H1 (cell line): ENCODE measurements at regions not wholly inside any gene's neighbourhood (a gene's known extent, or its start where the extent isn't known, plus 50 kb on each side); places are given as distances from the start of the nearest gene placed in this dataset.

Experiments
- CTCF ChIA-PET: fragments of 300-600 bp; sonication (Branson Sonifier 250); formaldehyde crosslinking; loops from one replicate; lab custom pipeline; 2021; ENCODE audit not compliant: partially characterized antibody; lab: Charles Lee
- POLR2A ChIA-PET: fragments of 300-600 bp; sonication (Branson Sonifier 250); formaldehyde crosslinking; loops from one replicate; lab custom pipeline; 2021; ENCODE audit warnings: inconsistent platforms; ENCODE audit not compliant: partially characterized antibody; lab: Charles Lee
- DNase-seq, 2 experiments: peaks; one replicate each; pipeline versions ENCODE4 v3.0.0 to v3.0.0-alpha.2; 2010 to 2022; ENCODE audit warnings: low spot score in 2 of 2, low read depth in 1 of 2, mixed read lengths in 1 of 2
- FAIRE-seq: peaks from 2 replicates; lab custom pipeline; 2011; peaks lifted over from hg19 to GRCh38; lab: Jason Lieb, UNC
- H2AFZ ChIP-seq: 2 replicates; pipeline ENCODE4 v1.8.1; 2012; ENCODE audit warnings: low read length, inconsistent platforms
- H2AK5ac ChIP-seq: 2 replicates; pipeline ENCODE4 v1.6.1; 2013; ENCODE audit warnings: low read depth, low read length
- H2BK120ac ChIP-seq: replicated peaks from 2 replicates; pipeline ENCODE3; 2013; ENCODE audit warnings: low read depth, low read length, inconsistent platforms
- H2BK12ac ChIP-seq: 2 replicates; pipeline ENCODE4 v1.6.1; 2013; ENCODE audit warnings: low read depth, low read length
- H2BK15ac ChIP-seq: 2 replicates; pipeline ENCODE4 v1.6.1; 2013; ENCODE audit warnings: low read length
- H2BK20ac ChIP-seq: 2 replicates; pipeline ENCODE4 v1.6.1; 2013; ENCODE audit warnings: low read length
- H2BK5ac ChIP-seq: 2 replicates; pipeline ENCODE4 v1.6.1; 2013; ENCODE audit warnings: low read depth, low read length
- H3K14ac ChIP-seq: 2 replicates; pipeline ENCODE4 v1.6.1; 2013; ENCODE audit warnings: inconsistent platforms; ENCODE audit not compliant: insufficient read length
- H3K18ac ChIP-seq: 2 replicates; pipeline ENCODE4 v1.6.1; 2013; ENCODE audit warnings: low read length; ENCODE audit errors: extremely low read depth
- H3K23ac ChIP-seq: 2 replicates; pipeline ENCODE4 v1.6.1; 2013; ENCODE audit warnings: inconsistent platforms; ENCODE audit not compliant: insufficient read length
- H3K23me2 ChIP-seq: 2 replicates; pipeline ENCODE4 v1.6.1; 2013; ENCODE audit warnings: low read depth, low read length
- H3K27ac ChIP-seq: 2 replicates; pipeline ENCODE4 v1.6.1; 2011; ENCODE audit warnings: low read depth, low read length, inconsistent platforms
- H3K27me3 ChIP-seq, 4 experiments: replicated peaks in 1 of 4; 1 replicate in 1 of 4; 2 replicates in 3 of 4; pipeline versions ENCODE4 v1.6.1 to v1.8.1; 2011 to 2013; ENCODE audit warnings: low read length in 3 of 4, mild to moderate bottlenecking in 3 of 4, inconsistent platforms in 2 of 4, mixed read lengths in 2 of 4, moderate library complexity in 1 of 4; ENCODE audit not compliant: control insufficient read depth in 3 of 4, insufficient read depth in 3 of 4; ENCODE audit errors: extremely low read depth in 1 of 4
- H3K36me3 ChIP-seq, 4 experiments: 2 replicates each; pipeline versions ENCODE4 v1.6.1 to v1.8.1; 2011 to 2013; ENCODE audit warnings: mild to moderate bottlenecking in 4 of 4, low read length in 3 of 4, moderate library complexity in 2 of 4, control low read depth in 1 of 4, inconsistent platforms in 1 of 4; ENCODE audit not compliant: insufficient read depth in 4 of 4, control insufficient read depth in 2 of 4
- H3K4ac ChIP-seq: replicated peaks from 2 replicates; pipeline ENCODE3; 2013; ENCODE audit warnings: low read length, low read depth, mixed read lengths, inconsistent platforms; ENCODE audit not compliant: insufficient read length
- H3K4me1 ChIP-seq, 4 experiments: replicated peaks in 1 of 4; 1 replicate in 1 of 4; 2 replicates in 3 of 4; pipeline versions ENCODE4 v1.6.1 to v1.8.1; 2011 to 2013; ENCODE audit warnings: low read length in 3 of 4, inconsistent platforms in 2 of 4, mixed read lengths in 1 of 4; ENCODE audit not compliant: insufficient read depth in 4 of 4, control insufficient read depth in 3 of 4
- H3K4me2 ChIP-seq, 2 experiments: 2 replicates each; pipeline versions ENCODE4 v1.6.1 to v1.8.1; 2011 to 2013; ENCODE audit warnings: low read depth in 2 of 2, low read length in 2 of 2, control low read depth in 1 of 2, inconsistent platforms in 1 of 2, mild to moderate bottlenecking in 1 of 2; ENCODE audit not compliant: insufficient read depth in 1 of 2
- H3K4me3 ChIP-seq, 4 experiments: fragments of 200-600, 300-600 bp in 1 of 4; sonication (generic), shearing (Covaris generic), sonication (Bioruptor Twin) in 1 of 4; 2 replicates each; pipeline versions ENCODE4 v1.5.1 to v1.8.1; 2011 to 2016; ENCODE audit warnings: low read length in 4 of 4, low read depth in 3 of 4, control low read depth in 2 of 4, inconsistent platforms in 2 of 4, mild to moderate bottlenecking in 2 of 4, mixed read lengths in 1 of 4, moderate library complexity in 1 of 4; ENCODE audit not compliant: insufficient read depth in 2 of 4; ENCODE audit errors: extremely low read depth in 1 of 4
- H3K56ac ChIP-seq: replicated peaks from 2 replicates; pipeline ENCODE3; 2013; ENCODE audit warnings: low read depth, mild to moderate bottlenecking, mixed read lengths, low read length, inconsistent platforms; ENCODE audit not compliant: insufficient read length
- H3K79me1 ChIP-seq: 2 replicates; pipeline ENCODE4 v1.6.1; 2013; ENCODE audit warnings: low read depth, low read length, control low read depth
- H3K79me2 ChIP-seq, 2 experiments: 2 replicates each; pipeline versions ENCODE4 v1.6.1 to v1.8.1; 2012 to 2013; ENCODE audit warnings: low read length in 2 of 2, mild to moderate bottlenecking in 2 of 2, inconsistent platforms in 1 of 2; ENCODE audit not compliant: insufficient read depth in 2 of 2, control insufficient read depth in 1 of 2
- H3K9ac ChIP-seq, 4 experiments: replicated peaks in 1 of 4; 1 replicate in 1 of 4; 2 replicates in 3 of 4; pipeline versions ENCODE4 v1.6.1 to v1.8.1; 2011 to 2013; ENCODE audit warnings: low read depth in 3 of 4, low read length in 3 of 4, control low read depth in 2 of 4, mild to moderate bottlenecking in 2 of 4, moderate library complexity in 2 of 4, inconsistent platforms in 1 of 4; ENCODE audit errors: extremely low read depth in 1 of 4
- H3K9me3 ChIP-seq, 2 experiments: 2 replicates each; pipeline versions ENCODE4 v1.6.1 to v1.8.1; 2012 to 2013; ENCODE audit warnings: mild to moderate bottlenecking in 2 of 2, moderate library complexity in 2 of 2, control low read depth in 1 of 2, inconsistent platforms in 1 of 2, low read depth in 1 of 2, low read length in 1 of 2, mixed read lengths in 1 of 2; ENCODE audit not compliant: insufficient read depth in 2 of 2
- H4K20me1 ChIP-seq, 2 experiments: replicated peaks in 1 of 2; 2 replicates each; pipeline versions ENCODE3 to v1.8.1; 2011 to 2013; ENCODE audit warnings: inconsistent platforms in 2 of 2, low read length in 2 of 2, mild to moderate bottlenecking in 1 of 2; ENCODE audit not compliant: insufficient read depth in 2 of 2, control insufficient read depth in 1 of 2
- H4K5ac ChIP-seq: 2 replicates; pipeline ENCODE4 v1.6.1; 2013; ENCODE audit warnings: low read length, low read depth, mixed read lengths, inconsistent platforms; ENCODE audit not compliant: insufficient read length
- H4K8ac ChIP-seq: 2 replicates; pipeline ENCODE4 v1.8.0; 2013; ENCODE audit warnings: mild to moderate bottlenecking, moderate library complexity, low read length, inconsistent platforms; ENCODE audit not compliant: insufficient read depth; ENCODE audit errors: extremely low read depth
- H4K91ac ChIP-seq: replicated peaks from 2 replicates; pipeline ENCODE3; 2013; ENCODE audit warnings: low read length, mixed read lengths, inconsistent platforms; ENCODE audit not compliant: insufficient read length
- ASH2L ChIP-seq: fragments of 200-600, 300-600 bp; sonication (generic); IDR thresholded peaks from one replicate; pipeline ENCODE4 v1.7.1; 2017; ENCODE audit warnings: low read length
- BCL11A ChIP-seq, 2 experiments: IDR thresholded peaks; one replicate each; pipeline ENCODE4 v1.6.1; 2011; ENCODE audit warnings: low read depth in 2 of 2, low read length in 2 of 2, mild to moderate bottlenecking in 2 of 2
- CREB1 ChIP-seq: IDR thresholded peaks from 2 replicates; pipeline ENCODE4 v1.6.1; 2012; ENCODE audit warnings: inconsistent platforms
- MAFK ChIP-seq: IDR thresholded peaks from 2 replicates; pipeline ENCODE4 v1.6.1; 2012; ENCODE audit warnings: low read depth, mild to moderate bottlenecking, improper control_type of control experiment, low read length
- POLR2AphosphoS5 ChIP-seq: IDR thresholded peaks from 2 replicates; pipeline ENCODE4 v1.6.1; 2011; ENCODE audit warnings: low read depth, low read length
- RAD21 ChIP-seq, 2 experiments: IDR thresholded peaks in 1 of 2; conservative IDR thresholded peaks in 1 of 2; 2 replicates each; pipeline ENCODE4 v1.6.1; 2011; ENCODE audit warnings: low read depth in 2 of 2, low read length in 2 of 2, improper control_type of control experiment in 1 of 2, inconsistent platforms in 1 of 2, mild to moderate bottlenecking in 1 of 2, moderate library complexity in 1 of 2
- RXRA ChIP-seq: IDR thresholded peaks from 2 replicates; pipeline ENCODE4 v1.6.1; 2011; ENCODE audit warnings: low read depth, mild to moderate bottlenecking, low read length, moderate library complexity; ENCODE audit not compliant: insufficient read depth
- SAP30 ChIP-seq: fragments of 300-600 bp; sonication (generic); IDR thresholded peaks from 2 replicates; pipeline ENCODE4 v1.7.1; 2012; ENCODE audit warnings: low read length, moderate library complexity, mild to moderate bottlenecking, inconsistent platforms; ENCODE audit not compliant: insufficient read depth, insufficient replicate concordance
- SIN3A ChIP-seq, 2 experiments: IDR thresholded peaks in 1 of 2; conservative IDR thresholded peaks in 1 of 2; 2 replicates each; pipeline ENCODE4 v1.6.1; 2011 to 2012; ENCODE audit warnings: low read length in 2 of 2, improper control_type of control experiment in 1 of 2, low read depth in 1 of 2, mild to moderate bottlenecking in 1 of 2
- SUZ12 ChIP-seq: fragments of 200-600 bp; sonication (generic); IDR thresholded peaks from 2 replicates; pipeline ENCODE4 v1.6.1; 2012; ENCODE audit warnings: mild to moderate bottlenecking, inconsistent platforms, low read length, moderate library complexity, mixed read lengths
- TEAD4 ChIP-seq: IDR thresholded peaks from 2 replicates; pipeline ENCODE4 v1.6.1; 2012; ENCODE audit warnings: low read depth, low read length, inconsistent platforms, mixed read lengths
- WGBS, 2 experiments: shearing (Covaris generic) in 1 of 2; methylation state at CpG; one replicate each; pipeline versions ENCODE4 v1.1.6 to v1.1.7; 2013 to 2015; ENCODE audit warnings: low lambda C conversion rate in 2 of 2, mixed read lengths in 2 of 2, inconsistent platforms in 1 of 2, low coverage in 1 of 2, missing lambda C conversion rate in 1 of 2; ENCODE audit not compliant: insufficient replicate concordance in 2 of 2, insufficient coverage in 1 of 2, insufficient read length in 1 of 2; ENCODE audit errors: extremely low coverage in 1 of 2, missing lambda C conversion rate in 1 of 2; 5-methylcytosine and 5-hydroxymethylcytosine counted together
- TF ChIP-seq, protein P1 (sequence below): IDR thresholded peaks from 2 replicates; pipeline ENCODE4 v1.6.1; 2012; ENCODE audit warnings: low read length, inconsistent platforms
- TF ChIP-seq, protein P2 (sequence below): IDR thresholded peaks from 2 replicates; pipeline ENCODE4 v1.6.1; 2012; ENCODE audit warnings: inconsistent platforms

DNA sequence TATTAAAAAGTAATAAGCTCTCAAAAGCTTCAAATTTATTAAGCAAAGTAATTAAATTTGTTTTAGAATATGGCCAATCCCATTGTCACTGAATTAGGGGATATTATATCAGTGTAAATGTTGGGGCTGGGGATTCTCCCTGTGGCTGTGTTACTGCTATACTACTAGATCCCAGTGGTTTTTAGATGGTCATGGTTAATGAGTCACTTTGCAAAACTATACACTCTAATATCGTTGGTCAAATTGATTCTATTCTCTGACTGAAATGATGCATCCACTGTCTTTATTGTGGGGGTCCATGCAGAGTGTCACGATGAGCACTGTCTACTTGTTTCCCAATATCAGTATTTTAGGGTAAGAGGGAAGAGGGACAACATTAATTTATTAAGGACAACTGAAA, 336.9 kb upstream of the PREP start:
- Histone ChIP-seq H2BK15ac (no peak overlapping the region), H3K36me3 (no peaks in the 10 kb centered on the region), H3K9ac (no peak overlapping the region), H3K79me1 (no peaks in the 10 kb centered on the region), H3K9me3 (no peaks in the 10 kb centered on the region), H4K8ac (no peak overlapping the region), H3K14ac (no peak overlapping the region), H3K56ac (no peak overlapping the region), H2BK5ac (no peak overlapping the region), H3K4me2 (no peak overlapping the region), H2AFZ (no peak overlapping the region), H3K4me1 (no peaks in the 10 kb centered on the region), H4K5ac (no peak overlapping the region), H3K27ac (no peak overlapping the region), H3K79me2 (no peaks in the 10 kb centered on the region), H2BK20ac (no peak overlapping the region), H3K18ac (no peak overlapping the region), H3K4me3 (no peak overlapping the region), H2BK120ac (no peak overlapping the region), H2BK12ac (no peak overlapping the region), H3K23ac (no peak overlapping the region), H2AK5ac (no peak overlapping the region), H4K20me1 (no peaks in the 10 kb centered on the region), H4K91ac (no peak overlapping the region), H3K23me2 (no peaks in the 10 kb centered on the region), H3K27me3 (no peaks in the 10 kb centered on the region), H3K4ac (no peak overlapping the region)
- POLR2A ChIA-PET = no interaction called here
- 79% methylated on average over 2 of the region's 2 CpGs; no CpG with 5 or more reads in 1 of the 2 experiments for WGBS, 2 experiments
- FAIRE-seq (no peak), DNase-seq (no peak)
- CTCF ChIA-PET = interaction anchor here (2.0 to 2.6 kb wide), 2 partner anchors 308 to 483 kb away, joined by 5 to 7 read pairs; no protein-coding TSS in a partner anchor
- no peak for TF ChIP-seq BCL11A (IDR thresholded peaks at IDR 0.05; ENCODE audit: low read depth in 2 of 2, low read length in 2 of 2)
- TF ChIP-seq TEAD4 = no peak
- TF ChIP-seq ASH2L = no peak
- TF ChIP-seq, protein P1, sequence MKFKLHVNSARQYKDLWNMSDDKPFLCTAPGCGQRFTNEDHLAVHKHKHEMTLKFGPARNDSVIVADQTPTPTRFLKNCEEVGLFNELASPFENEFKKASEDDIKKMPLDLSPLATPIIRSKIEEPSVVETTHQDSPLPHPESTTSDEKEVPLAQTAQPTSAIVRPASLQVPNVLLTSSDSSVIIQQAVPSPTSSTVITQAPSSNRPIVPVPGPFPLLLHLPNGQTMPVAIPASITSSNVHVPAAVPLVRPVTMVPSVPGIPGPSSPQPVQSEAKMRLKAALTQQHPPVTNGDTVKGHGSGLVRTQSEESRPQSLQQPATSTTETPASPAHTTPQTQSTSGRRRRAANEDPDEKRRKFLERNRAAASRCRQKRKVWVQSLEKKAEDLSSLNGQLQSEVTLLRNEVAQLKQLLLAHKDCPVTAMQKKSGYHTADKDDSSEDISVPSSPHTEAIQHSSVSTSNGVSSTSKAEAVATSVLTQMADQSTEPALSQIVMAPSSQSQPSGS = no peak
- TF ChIP-seq MAFK = no peak
- TF ChIP-seq SUZ12 = no peak
- no peak for TF ChIP-seq SIN3A (conservative IDR thresholded peaks at IDR 0.05 in 1 of 2, IDR thresholded peaks at IDR 0.05 in 1 of 2; ENCODE audit: low read depth in 1 of 2, low read length in 2 of 2)
- TF ChIP-seq POLR2AphosphoS5 = no peak
- no peak for TF ChIP-seq RXRA
- no peak for TF ChIP-seq SAP30
- TF ChIP-seq RAD21 (IDR thresholded peaks at IDR 0.05 in 1 of 2, conservative IDR thresholded peaks at IDR 0.05 in 1 of 2; ENCODE audit: low read depth in 2 of 2, low read length in 2 of 2) = no peak
- TF ChIP-seq CREB1 = no peak
- TF ChIP-seq, protein P2, sequence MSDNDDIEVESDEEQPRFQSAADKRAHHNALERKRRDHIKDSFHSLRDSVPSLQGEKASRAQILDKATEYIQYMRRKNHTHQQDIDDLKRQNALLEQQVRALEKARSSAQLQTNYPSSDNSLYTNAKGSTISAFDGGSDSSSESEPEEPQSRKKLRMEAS = no peak
